HEK293 (cell line): ENCODE measurements at regions not wholly inside any gene's neighbourhood (a gene's known extent, or its start where the extent isn't known, plus 50 kb on each side); places are given as distances from the start of the nearest gene placed in this dataset.

ENCODE experiments used
- CTCF ChIA-PET: fragments of 350-600 bp; formaldehyde crosslinking; extraction: SDS; loops from one replicate; lab custom pipeline; 2021; ENCODE audit warnings: antibody characterized with exemption; lab: Yijun Ruan, JAX
- POLR2A ChIA-PET: fragments of 300-600 bp; formaldehyde crosslinking; extraction: SDS; loops from one replicate; lab custom pipeline; 2020; ENCODE audit warnings: antibody characterized with exemption, inconsistent platforms; lab: Yijun Ruan, JAX
- H3K27ac ChIP-seq: fragments of 200-500 bp; sonication (Bioruptor generic); 2 replicates; pipeline ENCODE4 v1.5.1; 2014; ENCODE audit warnings: low read depth, low read length, control low read depth, inconsistent platforms; ENCODE audit errors: extremely low read depth
- H3K36me3 ChIP-seq, 2 experiments: fragments of 200-500 bp in 1 of 2; sonication (Bioruptor generic) in 1 of 2; 1 replicate in 1 of 2; 2 replicates in 1 of 2; pipeline ENCODE4 v1.5.1; 2014 to 2017; ENCODE audit warnings: inconsistent platforms in 2 of 2, low read length in 2 of 2; ENCODE audit not compliant: control insufficient read depth in 2 of 2, insufficient read depth in 1 of 2
- H3K4me1 ChIP-seq: fragments of 200-500 bp; sonication (Bioruptor generic); 2 replicates; pipeline ENCODE4 v1.5.1; 2014; ENCODE audit warnings: mild to moderate bottlenecking, low read length, inconsistent platforms; ENCODE audit not compliant: control insufficient read depth, insufficient read depth
- H3K4me3 ChIP-seq: 2 replicates; pipeline ENCODE4 v1.5.1; 2011; ENCODE audit warnings: low read depth, mild to moderate bottlenecking, control low read depth, low read length, moderate library complexity
- H3K9me3 ChIP-seq: fragments of 200-500 bp; sonication (Bioruptor generic); 2 replicates; pipeline ENCODE4 v1.5.1; 2014; ENCODE audit warnings: low read depth, low read length, inconsistent platforms; ENCODE audit not compliant: control insufficient read depth, insufficient read depth
- MYNN ChIP-seq: fragments of 450-650 bp; formaldehyde crosslinking; IDR thresholded peaks from 2 replicates; pipeline ENCODE4 v1.5.1; 2016; ENCODE audit warnings: missing biosample characterization, missing genetic modification characterization, borderline replicate concordance
- SP7 ChIP-seq: fragments of 450-650 bp; formaldehyde crosslinking; IDR thresholded peaks from 2 replicates; pipeline ENCODE4 v1.5.1; 2016; ENCODE audit warnings: missing biosample characterization, missing genetic modification characterization
- TRIM28 ChIP-seq: IDR thresholded peaks from 2 replicates; pipeline ENCODE4 v1.6.1; 2011; ENCODE audit warnings: low read length, control low read depth, borderline replicate concordance
- ZBTB48 ChIP-seq: fragments of 450-650 bp; formaldehyde crosslinking; IDR thresholded peaks from 2 replicates; pipeline ENCODE4 v1.5.1; 2016; ENCODE audit warnings: missing biosample characterization, missing genetic modification characterization
- ZBTB8A ChIP-seq: fragments of 450-650 bp; formaldehyde crosslinking; IDR thresholded peaks from 2 replicates; pipeline ENCODE4 v1.5.1; 2016; ENCODE audit warnings: missing biosample characterization, missing genetic modification characterization
- ZNF184 ChIP-seq: fragments of 450-650 bp; IDR thresholded peaks from 2 replicates; pipeline ENCODE4 v1.5.1; 2018; ENCODE audit warnings: missing biosample characterization, mild to moderate bottlenecking, missing genetic modification characterization
- ZNF23 ChIP-seq: fragments of 450-650 bp; formaldehyde crosslinking; IDR thresholded peaks from 2 replicates; pipeline ENCODE4 v1.5.1; 2016; ENCODE audit warnings: missing biosample characterization, missing genetic modification characterization, borderline replicate concordance
- ZNF324 ChIP-seq: fragments of 450-650 bp; formaldehyde crosslinking; IDR thresholded peaks from 2 replicates; pipeline ENCODE4 v1.5.1; 2016; ENCODE audit warnings: missing biosample characterization, missing genetic modification characterization
- ZNF48 ChIP-seq: fragments of 450-650 bp; formaldehyde crosslinking; IDR thresholded peaks from 2 replicates; pipeline ENCODE4 v1.5.1; 2016; ENCODE audit warnings: missing biosample characterization, missing genetic modification characterization
- ZNF521 ChIP-seq: fragments of 450-650 bp; formaldehyde crosslinking; IDR thresholded peaks from 2 replicates; pipeline ENCODE4 v1.5.1; 2017; ENCODE audit warnings: missing biosample characterization, mild to moderate bottlenecking, missing genetic modification characterization
- ZNF530 ChIP-seq: fragments of 450-650 bp; formaldehyde crosslinking; IDR thresholded peaks from 2 replicates; pipeline ENCODE4 v1.5.1; 2016; ENCODE audit warnings: low read depth, missing biosample characterization, missing genetic modification characterization
- ZNF561 ChIP-seq: fragments of 450-650 bp; IDR thresholded peaks from 2 replicates; pipeline ENCODE4 v1.5.1; 2018; ENCODE audit warnings: missing biosample characterization, missing genetic modification characterization, borderline replicate concordance
- ZNF596 ChIP-seq: fragments of 450-650 bp; IDR thresholded peaks from 2 replicates; pipeline ENCODE4 v1.5.0; 2018; ENCODE audit warnings: missing biosample characterization, mild to moderate bottlenecking, missing genetic modification characterization, moderate library complexity
- ZNF621 ChIP-seq: fragments of 450-650 bp; formaldehyde crosslinking; IDR thresholded peaks from 2 replicates; pipeline ENCODE4 v1.5.1; 2017; ENCODE audit warnings: missing biosample characterization, missing genetic modification characterization
- ZNF629 ChIP-seq: fragments of 450-650 bp; formaldehyde crosslinking; IDR thresholded peaks from 2 replicates; pipeline ENCODE4 v1.5.1; 2017; ENCODE audit warnings: missing biosample characterization, missing genetic modification characterization
- TF ChIP-seq, protein P1 (sequence below): fragments of 450-650 bp; formaldehyde crosslinking; IDR thresholded peaks from 2 replicates; pipeline ENCODE4 v1.5.1; 2016; ENCODE audit warnings: missing biosample characterization, missing genetic modification characterization
- TF ChIP-seq, protein P2 (sequence below): fragments of 450-650 bp; formaldehyde crosslinking; IDR thresholded peaks from 2 replicates; pipeline ENCODE4 v1.5.1; 2016; ENCODE audit warnings: missing biosample characterization, missing genetic modification characterization, borderline replicate concordance
- TF ChIP-seq, protein P3 (sequence below): fragments of 450-650 bp; formaldehyde crosslinking; IDR thresholded peaks from 2 replicates; pipeline ENCODE4 v1.5.0; 2017; ENCODE audit warnings: missing biosample characterization, missing genetic modification characterization, borderline replicate concordance
- TF ChIP-seq, protein P4 (sequence below): fragments of 450-650 bp; formaldehyde crosslinking; IDR thresholded peaks from 2 replicates; pipeline ENCODE4 v1.5.1; 2017; ENCODE audit warnings: missing biosample characterization, missing genetic modification characterization
- TF ChIP-seq, protein P5 (sequence below): fragments of 450-650 bp; formaldehyde crosslinking; IDR thresholded peaks from 2 replicates; pipeline ENCODE4 v1.5.1; 2016; ENCODE audit warnings: missing biosample characterization, missing genetic modification characterization
- TF ChIP-seq, protein P6 (sequence below): fragments of 450-650 bp; formaldehyde crosslinking; IDR thresholded peaks from 2 replicates; pipeline ENCODE4 v1.5.1; 2016; ENCODE audit warnings: missing biosample characterization, missing genetic modification characterization

DNA sequence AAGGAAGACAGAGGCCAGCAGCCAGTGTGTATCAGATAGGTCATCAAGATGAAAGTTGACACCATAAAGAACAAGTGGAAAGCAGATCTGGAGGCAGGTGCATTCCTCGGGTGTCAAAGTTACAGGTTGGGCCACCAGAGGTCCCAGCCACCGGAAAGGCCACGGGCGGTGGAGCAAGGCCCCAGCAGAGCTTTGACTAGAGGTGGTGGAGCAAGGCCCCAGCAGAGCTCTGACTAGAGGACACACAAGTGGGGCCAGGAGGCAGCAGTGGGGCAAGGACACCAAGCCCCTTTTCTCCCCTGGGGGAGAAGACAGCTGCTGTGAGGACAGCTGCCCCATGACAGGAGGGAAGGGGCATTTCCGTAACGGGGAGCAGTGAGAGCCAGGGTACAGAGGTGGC lies 115.1 kb downstream of the GYPC start:
- no peaks in the 10 kb centered on the region for H3K36me3 ChIP-seq
- POLR2A ChIA-PET = no interaction called here
- TF ChIP-seq MYNN (no peak), SP7 (no peak), TRIM28 (no peak), ZNF48 (tag by site-specific recombination) (no peak)
- TF ChIP-seq, protein P1, sequence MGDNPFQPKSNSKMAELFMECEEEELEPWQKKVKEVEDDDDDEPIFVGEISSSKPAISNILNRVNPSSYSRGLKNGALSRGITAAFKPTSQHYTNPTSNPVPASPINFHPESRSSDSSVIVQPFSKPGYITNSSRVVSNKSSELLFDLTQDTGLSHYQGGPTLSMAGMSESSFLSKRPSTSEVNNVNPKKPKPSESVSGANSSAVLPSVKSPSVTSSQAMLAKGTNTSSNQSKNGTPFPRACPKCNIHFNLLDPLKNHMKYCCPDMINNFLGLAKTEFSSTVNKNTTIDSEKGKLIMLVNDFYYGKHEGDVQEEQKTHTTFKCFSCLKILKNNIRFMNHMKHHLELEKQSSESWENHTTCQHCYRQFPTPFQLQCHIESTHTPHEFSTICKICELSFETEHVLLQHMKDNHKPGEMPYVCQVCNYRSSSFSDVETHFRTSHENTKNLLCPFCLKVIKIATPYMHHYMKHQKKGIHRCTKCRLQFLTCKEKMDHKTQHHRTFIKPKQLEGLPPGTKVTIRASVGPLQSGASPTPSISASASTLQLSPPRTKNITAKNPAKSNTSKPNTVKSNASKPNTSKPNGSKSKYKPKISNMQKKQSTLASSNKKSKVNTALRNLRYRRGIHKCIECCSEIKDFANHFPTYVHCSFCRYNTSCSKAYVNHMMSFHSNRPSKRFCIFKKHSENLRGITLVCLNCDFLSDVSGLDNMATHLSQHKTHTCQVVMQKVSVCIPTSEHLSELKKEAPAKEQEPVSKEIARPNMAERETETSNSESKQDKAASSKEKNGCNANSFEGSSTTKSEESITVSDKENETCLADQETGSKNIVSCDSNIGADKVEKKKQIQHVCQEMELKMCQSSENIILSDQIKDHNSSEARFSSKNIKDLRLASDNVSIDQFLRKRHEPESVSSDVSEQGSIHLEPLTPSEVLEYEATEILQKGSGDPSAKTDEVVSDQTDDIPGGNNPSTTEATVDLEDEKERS (tag by site-specific recombination) = no peak
- TF ChIP-seq, protein P2, sequence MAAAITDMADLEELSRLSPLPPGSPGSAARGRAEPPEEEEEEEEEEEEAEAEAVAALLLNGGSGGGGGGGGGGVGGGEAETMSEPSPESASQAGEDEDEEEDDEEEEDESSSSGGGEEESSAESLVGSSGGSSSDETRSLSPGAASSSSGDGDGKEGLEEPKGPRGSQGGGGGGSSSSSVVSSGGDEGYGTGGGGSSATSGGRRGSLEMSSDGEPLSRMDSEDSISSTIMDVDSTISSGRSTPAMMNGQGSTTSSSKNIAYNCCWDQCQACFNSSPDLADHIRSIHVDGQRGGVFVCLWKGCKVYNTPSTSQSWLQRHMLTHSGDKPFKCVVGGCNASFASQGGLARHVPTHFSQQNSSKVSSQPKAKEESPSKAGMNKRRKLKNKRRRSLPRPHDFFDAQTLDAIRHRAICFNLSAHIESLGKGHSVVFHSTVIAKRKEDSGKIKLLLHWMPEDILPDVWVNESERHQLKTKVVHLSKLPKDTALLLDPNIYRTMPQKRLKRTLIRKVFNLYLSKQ = no peak
- no peaks in the 10 kb centered on the region for H3K9me3 ChIP-seq
- H3K4me3 ChIP-seq = no peak overlapping the region
- CTCF ChIA-PET = no interaction called here
- H3K27ac ChIP-seq = no peak overlapping the region
- no peaks in the 10 kb centered on the region for H3K4me1 ChIP-seq

DNA sequence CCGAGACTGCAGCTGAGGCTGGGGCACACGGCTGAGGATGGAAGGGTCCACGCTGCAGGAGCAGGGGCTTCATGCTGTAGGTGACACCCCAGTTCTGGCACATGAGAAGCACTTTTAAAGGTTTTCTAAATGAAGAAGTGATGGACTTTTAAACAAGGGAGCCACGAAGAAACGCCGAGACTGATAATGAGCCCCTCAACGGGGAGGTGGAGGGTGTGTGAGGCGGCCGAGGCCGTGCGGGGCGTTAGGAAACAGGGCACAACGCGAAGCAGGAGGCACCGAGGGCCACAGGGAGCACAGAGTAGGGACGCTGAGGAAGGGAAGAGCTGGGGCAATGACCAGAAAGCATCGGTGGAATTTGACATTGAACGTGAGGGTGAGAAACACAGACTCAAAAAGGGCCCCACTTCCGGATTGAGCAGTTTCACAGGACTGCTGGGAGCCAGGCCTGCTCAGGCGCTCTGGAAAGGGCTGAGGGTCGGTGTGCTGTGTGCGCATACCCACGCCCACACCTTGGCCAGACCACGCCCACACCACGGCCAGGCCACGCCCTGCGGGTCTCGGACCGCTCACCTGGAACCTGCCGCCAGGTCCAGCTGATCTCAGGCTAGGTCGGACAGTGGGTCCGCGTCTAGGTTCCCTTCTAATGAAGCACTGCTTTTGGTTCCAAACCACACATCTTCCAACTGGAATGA lies 115.7 kb downstream of the GYPC start:
- Histone ChIP-seq H3K27ac (no peak overlapping the region), H3K9me3 (no peaks in the 10 kb centered on the region), H3K4me3 (no peak overlapping the region), H3K36me3 (no peaks in the 10 kb centered on the region), H3K4me1 (no peaks in the 10 kb centered on the region)
- ChIA-PET CTCF (no interaction called here), POLR2A (no interaction called here)
- TF ChIP-seq ZBTB48 (tag by site-specific recombination) (no peak), ZNF530 (tag by site-specific recombination) (no peak), ZNF23 (tag by site-specific recombination) (no peak), ZNF184 (tag by site-specific recombination) (no peak), ZNF521 (tag by site-specific recombination) (no peak), ZNF621 (no peak), ZNF596 (tag by site-specific recombination) (no peak), ZNF324 (tag by site-specific recombination) (no peak), ZBTB8A (tag by site-specific recombination) (no peak), ZNF561 (tag by site-specific recombination) (no peak), ZNF629 (tag by site-specific recombination) (no peak)
- TF ChIP-seq, protein P3, sequence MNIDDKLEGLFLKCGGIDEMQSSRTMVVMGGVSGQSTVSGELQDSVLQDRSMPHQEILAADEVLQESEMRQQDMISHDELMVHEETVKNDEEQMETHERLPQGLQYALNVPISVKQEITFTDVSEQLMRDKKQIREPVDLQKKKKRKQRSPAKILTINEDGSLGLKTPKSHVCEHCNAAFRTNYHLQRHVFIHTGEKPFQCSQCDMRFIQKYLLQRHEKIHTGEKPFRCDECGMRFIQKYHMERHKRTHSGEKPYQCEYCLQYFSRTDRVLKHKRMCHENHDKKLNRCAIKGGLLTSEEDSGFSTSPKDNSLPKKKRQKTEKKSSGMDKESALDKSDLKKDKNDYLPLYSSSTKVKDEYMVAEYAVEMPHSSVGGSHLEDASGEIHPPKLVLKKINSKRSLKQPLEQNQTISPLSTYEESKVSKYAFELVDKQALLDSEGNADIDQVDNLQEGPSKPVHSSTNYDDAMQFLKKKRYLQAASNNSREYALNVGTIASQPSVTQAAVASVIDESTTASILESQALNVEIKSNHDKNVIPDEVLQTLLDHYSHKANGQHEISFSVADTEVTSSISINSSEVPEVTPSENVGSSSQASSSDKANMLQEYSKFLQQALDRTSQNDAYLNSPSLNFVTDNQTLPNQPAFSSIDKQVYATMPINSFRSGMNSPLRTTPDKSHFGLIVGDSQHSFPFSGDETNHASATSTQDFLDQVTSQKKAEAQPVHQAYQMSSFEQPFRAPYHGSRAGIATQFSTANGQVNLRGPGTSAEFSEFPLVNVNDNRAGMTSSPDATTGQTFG (tag by site-specific recombination) = no peak
- TF ChIP-seq, protein P4, sequence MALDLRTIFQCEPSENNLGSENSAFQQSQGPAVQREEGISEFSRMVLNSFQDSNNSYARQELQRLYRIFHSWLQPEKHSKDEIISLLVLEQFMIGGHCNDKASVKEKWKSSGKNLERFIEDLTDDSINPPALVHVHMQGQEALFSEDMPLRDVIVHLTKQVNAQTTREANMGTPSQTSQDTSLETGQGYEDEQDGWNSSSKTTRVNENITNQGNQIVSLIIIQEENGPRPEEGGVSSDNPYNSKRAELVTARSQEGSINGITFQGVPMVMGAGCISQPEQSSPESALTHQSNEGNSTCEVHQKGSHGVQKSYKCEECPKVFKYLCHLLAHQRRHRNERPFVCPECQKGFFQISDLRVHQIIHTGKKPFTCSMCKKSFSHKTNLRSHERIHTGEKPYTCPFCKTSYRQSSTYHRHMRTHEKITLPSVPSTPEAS (tag by site-specific recombination) = no peak
- TF ChIP-seq, protein P5, sequence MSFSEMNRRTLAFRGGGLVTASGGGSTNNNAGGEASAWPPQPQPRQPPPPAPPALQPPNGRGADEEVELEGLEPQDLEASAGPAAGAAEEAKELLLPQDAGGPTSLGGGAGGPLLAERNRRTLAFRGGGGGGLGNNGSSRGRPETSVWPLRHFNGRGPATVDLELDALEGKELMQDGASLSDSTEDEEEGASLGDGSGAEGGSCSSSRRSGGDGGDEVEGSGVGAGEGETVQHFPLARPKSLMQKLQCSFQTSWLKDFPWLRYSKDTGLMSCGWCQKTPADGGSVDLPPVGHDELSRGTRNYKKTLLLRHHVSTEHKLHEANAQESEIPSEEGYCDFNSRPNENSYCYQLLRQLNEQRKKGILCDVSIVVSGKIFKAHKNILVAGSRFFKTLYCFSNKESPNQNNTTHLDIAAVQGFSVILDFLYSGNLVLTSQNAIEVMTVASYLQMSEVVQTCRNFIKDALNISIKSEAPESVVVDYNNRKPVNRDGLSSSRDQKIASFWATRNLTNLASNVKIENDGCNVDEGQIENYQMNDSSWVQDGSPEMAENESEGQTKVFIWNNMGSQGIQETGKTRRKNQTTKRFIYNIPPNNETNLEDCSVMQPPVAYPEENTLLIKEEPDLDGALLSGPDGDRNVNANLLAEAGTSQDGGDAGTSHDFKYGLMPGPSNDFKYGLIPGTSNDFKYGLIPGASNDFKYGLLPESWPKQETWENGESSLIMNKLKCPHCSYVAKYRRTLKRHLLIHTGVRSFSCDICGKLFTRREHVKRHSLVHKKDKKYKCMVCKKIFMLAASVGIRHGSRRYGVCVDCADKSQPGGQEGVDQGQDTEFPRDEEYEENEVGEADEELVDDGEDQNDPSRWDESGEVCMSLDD (tag by site-specific recombination) = no peak
- TF ChIP-seq, protein P6, sequence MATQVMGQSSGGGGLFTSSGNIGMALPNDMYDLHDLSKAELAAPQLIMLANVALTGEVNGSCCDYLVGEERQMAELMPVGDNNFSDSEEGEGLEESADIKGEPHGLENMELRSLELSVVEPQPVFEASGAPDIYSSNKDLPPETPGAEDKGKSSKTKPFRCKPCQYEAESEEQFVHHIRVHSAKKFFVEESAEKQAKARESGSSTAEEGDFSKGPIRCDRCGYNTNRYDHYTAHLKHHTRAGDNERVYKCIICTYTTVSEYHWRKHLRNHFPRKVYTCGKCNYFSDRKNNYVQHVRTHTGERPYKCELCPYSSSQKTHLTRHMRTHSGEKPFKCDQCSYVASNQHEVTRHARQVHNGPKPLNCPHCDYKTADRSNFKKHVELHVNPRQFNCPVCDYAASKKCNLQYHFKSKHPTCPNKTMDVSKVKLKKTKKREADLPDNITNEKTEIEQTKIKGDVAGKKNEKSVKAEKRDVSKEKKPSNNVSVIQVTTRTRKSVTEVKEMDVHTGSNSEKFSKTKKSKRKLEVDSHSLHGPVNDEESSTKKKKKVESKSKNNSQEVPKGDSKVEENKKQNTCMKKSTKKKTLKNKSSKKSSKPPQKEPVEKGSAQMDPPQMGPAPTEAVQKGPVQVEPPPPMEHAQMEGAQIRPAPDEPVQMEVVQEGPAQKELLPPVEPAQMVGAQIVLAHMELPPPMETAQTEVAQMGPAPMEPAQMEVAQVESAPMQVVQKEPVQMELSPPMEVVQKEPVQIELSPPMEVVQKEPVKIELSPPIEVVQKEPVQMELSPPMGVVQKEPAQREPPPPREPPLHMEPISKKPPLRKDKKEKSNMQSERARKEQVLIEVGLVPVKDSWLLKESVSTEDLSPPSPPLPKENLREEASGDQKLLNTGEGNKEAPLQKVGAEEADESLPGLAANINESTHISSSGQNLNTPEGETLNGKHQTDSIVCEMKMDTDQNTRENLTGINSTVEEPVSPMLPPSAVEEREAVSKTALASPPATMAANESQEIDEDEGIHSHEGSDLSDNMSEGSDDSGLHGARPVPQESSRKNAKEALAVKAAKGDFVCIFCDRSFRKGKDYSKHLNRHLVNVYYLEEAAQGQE (tag by site-specific recombination) = no peak
